ENCODE measurements at regions not wholly inside any gene's neighbourhood (a gene's known extent, or its start where the extent isn't known, plus 50 kb on each side); places are given as distances from the start of the nearest gene placed in this dataset.
A peak's percentile ranks its signal among the peaks of the same experiment; 100 is the strongest.
"Not testable (repeated sequence)": the region's sequence is repeated elsewhere in the genome, so short reads cannot be mapped to it uniquely, and the experiment has no call there.

DNA sequence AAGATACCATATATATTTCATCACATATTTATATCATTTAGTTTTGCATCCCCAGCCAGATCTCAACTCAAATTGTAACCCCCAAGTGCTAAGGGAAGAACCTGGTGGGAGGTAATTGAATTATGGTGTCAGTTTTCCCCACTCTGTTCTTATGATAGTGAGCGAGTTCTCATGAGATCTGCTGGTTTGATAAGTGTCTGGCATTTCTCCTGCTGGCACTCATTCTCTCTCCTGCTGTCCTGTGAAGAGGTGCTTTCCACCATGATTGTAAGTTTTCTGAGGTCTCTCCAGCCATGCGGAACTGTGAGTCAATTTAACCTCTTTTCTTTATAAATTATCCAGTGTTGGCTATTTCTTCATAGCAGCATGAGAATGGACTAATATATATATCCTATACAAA, 462.5 kb upstream of the SLITRK5 start:
- Histone ChIP-seq H3K27ac (no peak overlapping the region), H3K4me3 (no peak overlapping the region), H3K9me3 (ENCODE audit: low read depth) (no peaks in the 10 kb centered on the region), H3K27me3 (no peaks in the 10 kb centered on the region), H3K36me3 (no peaks in the 10 kb centered on the region), H3K4me1 (ENCODE audit: low read depth) (no peaks in the 10 kb centered on the region)
- no peak for DNase-seq (ENCODE audit: low read depth in 1 of 2, low spot score in 1 of 2)
- TF ChIP-seq, protein P1, sequence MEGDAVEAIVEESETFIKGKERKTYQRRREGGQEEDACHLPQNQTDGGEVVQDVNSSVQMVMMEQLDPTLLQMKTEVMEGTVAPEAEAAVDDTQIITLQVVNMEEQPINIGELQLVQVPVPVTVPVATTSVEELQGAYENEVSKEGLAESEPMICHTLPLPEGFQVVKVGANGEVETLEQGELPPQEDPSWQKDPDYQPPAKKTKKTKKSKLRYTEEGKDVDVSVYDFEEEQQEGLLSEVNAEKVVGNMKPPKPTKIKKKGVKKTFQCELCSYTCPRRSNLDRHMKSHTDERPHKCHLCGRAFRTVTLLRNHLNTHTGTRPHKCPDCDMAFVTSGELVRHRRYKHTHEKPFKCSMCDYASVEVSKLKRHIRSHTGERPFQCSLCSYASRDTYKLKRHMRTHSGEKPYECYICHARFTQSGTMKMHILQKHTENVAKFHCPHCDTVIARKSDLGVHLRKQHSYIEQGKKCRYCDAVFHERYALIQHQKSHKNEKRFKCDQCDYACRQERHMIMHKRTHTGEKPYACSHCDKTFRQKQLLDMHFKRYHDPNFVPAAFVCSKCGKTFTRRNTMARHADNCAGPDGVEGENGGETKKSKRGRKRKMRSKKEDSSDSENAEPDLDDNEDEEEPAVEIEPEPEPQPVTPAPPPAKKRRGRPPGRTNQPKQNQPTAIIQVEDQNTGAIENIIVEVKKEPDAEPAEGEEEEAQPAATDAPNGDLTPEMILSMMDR (IDR thresholded peaks at IDR 0.05; ENCODE audit: low read depth, low read length), result no peak

GRCh38 chr13:87234981-87235380, 436.2 kb upstream of the SLITRK5 start:
- H3K27ac ChIP-seq, result no peak overlapping the region
- peaks cover 3% of the 10 kb centered on the region for H3K9me3 ChIP-seq (ENCODE audit: low read depth)
- H3K27me3 ChIP-seq, result no peaks in the 10 kb centered on the region
- H3K4me3 ChIP-seq, result no peak overlapping the region
- DNase-seq (ENCODE audit: low read depth in 1 of 2, low spot score in 1 of 2), result peak in 1 of 2 donors; percentile 17
- H3K36me3 ChIP-seq, result no peaks in the 10 kb centered on the region
- TF ChIP-seq, protein P1 (IDR thresholded peaks at IDR 0.05; ENCODE audit: low read depth, low read length), result no peak
- H3K4me1 ChIP-seq (ENCODE audit: low read depth), result no peaks in the 10 kb centered on the region

- Histone ChIP-seq H3K27ac (no peak overlapping the region), H3K9me3 (ENCODE audit: low read depth) (peaks cover 3% of the 10 kb centered on the region), H3K4me1 (ENCODE audit: low read depth) (no peaks in the 10 kb centered on the region), H3K27me3 (no peaks in the 10 kb centered on the region), H3K36me3 (no peaks in the 10 kb centered on the region), H3K4me3 (no peak overlapping the region)
- TF ChIP-seq, protein P1 (IDR thresholded peaks at IDR 0.05; ENCODE audit: low read depth, low read length), result no peak
- DNase-seq (ENCODE audit: low read depth in 1 of 2, low spot score in 1 of 2), result no peak
Observed at GRCh38 chr13:87235621-87236020, 435.6 kb upstream of the SLITRK5 start.

DNA sequence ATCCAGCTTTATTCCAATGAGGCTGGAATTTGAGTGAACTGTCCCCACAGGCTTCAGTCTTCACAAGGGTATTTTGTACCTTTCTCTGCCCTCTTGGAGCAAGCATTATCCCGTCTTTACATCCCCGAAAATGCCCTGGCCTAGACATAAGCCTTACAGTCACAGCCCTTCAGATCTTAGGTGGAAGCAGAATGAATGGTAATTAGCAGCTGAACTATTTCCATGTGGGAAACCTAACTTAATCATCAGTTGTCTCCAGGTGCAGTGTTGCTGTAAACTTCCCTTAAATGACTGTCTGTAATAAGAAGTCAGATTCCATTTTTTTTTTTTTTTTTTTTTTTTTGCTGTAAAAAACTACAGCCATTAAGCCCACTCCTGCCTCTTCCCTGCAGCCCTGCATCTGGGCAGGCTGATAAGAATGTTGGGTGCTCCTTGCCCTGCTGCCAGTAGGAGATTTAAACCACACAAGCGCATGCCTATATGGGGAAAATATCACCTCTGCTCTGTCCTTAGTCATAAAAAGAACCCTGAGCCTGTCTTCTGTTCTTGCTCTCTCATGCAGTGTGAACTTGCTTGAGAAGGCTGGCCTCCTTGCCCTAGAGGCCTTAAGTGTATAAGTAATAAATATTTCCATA, 426.8 kb upstream of the SLITRK5 start:
- Histone ChIP-seq H3K27me3 (no peaks in the 10 kb centered on the region), H3K36me3 (no peaks in the 10 kb centered on the region), H3K9me3 (ENCODE audit: low read depth) (no peaks in the 10 kb centered on the region), H3K4me3 (no peak overlapping the region), H3K27ac (no peak overlapping the region), H3K4me1 (ENCODE audit: low read depth) (no peaks in the 10 kb centered on the region)
- DNase-seq (ENCODE audit: low read depth in 1 of 2, low spot score in 1 of 2), result no peak
- TF ChIP-seq, protein P1 (IDR thresholded peaks at IDR 0.05; ENCODE audit: low read depth, low read length), result no peak

DNA sequence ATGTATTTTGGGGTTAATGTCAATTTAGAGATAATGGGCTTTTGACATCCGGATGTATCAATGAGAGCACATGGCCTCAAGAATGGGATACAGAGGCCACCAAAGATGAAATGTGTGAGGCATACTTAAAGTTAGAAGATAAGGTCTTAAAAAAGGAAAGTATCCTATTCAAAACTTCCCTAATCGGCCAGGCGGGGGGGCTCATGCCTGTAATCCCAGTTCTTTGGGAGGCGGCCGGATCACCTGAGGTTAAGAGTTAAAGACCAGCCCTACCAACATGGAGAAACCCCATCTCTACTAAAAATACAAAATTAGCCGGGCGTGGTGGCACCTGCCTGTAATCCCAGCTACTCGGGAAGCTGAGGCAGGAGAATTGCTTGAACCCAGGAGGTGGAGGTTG, 421.3 kb upstream of the SLITRK5 start:
- not testable (repeated sequence) for H3K4me3 ChIP-seq; H3K9me3 ChIP-seq (ENCODE audit: low read depth); H3K4me1 ChIP-seq (ENCODE audit: low read depth); DNase-seq (ENCODE audit: low read depth in 1 of 2, low spot score in 1 of 2); H3K27ac ChIP-seq; H3K36me3 ChIP-seq; H3K27me3 ChIP-seq

GRCh38 chr13:87255394-87255793, 415.8 kb upstream of the SLITRK5 start:
- Histone ChIP-seq H3K27me3 (no peaks in the 10 kb centered on the region), H3K4me1 (ENCODE audit: low read depth) (no peaks in the 10 kb centered on the region), H3K4me3 (no peak overlapping the region), H3K27ac (no peak overlapping the region), H3K36me3 (no peaks in the 10 kb centered on the region), H3K9me3 (ENCODE audit: low read depth) (no peaks in the 10 kb centered on the region)
- TF ChIP-seq, protein P1 (IDR thresholded peaks at IDR 0.05; ENCODE audit: low read depth, low read length), result no peak
- no peak for DNase-seq (ENCODE audit: low read depth in 1 of 2, low spot score in 1 of 2)

All from cardiac muscle cell (in vitro differentiated cells and primary cell).